ENCODE measurements at regions not wholly inside any gene's neighbourhood (a gene's known extent, or its start where the extent isn't known, plus 50 kb on each side); places are given as distances from the start of the nearest gene placed in this dataset.

DNA sequence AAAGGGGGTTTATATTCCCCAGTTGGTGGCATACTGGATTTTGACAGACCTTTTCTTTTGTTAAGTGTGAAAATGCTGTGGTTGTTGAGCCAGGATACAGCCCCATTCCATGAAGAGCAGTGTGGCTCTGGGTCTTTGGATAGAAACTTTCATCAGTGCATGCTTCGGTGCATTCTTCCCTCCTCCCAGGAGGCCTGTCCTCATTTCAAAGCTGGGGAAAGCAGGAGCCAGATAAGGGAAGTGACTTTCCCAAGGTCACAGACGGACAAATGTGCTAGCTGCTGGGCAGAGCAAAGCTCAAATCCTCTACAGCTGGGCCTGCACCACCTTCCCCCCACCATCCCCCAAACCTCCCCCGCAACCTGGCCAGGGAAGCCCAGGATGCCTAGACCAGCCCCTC lies 184.5 kb upstream of the NTM start:
- TF ChIP-seq, protein P1, sequence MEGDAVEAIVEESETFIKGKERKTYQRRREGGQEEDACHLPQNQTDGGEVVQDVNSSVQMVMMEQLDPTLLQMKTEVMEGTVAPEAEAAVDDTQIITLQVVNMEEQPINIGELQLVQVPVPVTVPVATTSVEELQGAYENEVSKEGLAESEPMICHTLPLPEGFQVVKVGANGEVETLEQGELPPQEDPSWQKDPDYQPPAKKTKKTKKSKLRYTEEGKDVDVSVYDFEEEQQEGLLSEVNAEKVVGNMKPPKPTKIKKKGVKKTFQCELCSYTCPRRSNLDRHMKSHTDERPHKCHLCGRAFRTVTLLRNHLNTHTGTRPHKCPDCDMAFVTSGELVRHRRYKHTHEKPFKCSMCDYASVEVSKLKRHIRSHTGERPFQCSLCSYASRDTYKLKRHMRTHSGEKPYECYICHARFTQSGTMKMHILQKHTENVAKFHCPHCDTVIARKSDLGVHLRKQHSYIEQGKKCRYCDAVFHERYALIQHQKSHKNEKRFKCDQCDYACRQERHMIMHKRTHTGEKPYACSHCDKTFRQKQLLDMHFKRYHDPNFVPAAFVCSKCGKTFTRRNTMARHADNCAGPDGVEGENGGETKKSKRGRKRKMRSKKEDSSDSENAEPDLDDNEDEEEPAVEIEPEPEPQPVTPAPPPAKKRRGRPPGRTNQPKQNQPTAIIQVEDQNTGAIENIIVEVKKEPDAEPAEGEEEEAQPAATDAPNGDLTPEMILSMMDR (IDR thresholded peaks at IDR 0.05), result no peak
- no peak for TF ChIP-seq SIN3A (IDR thresholded peaks at IDR 0.05; ENCODE audit: borderline replicate concordance, insufficient read depth, low read depth, low read length)
